ENCODE measurements at regions not wholly inside any gene's neighbourhood (a gene's known extent, or its start where the extent isn't known, plus 50 kb on each side); places are given as distances from the start of the nearest gene placed in this dataset.

GRCh38 chr9:92188969-92189781, 74.0 kb upstream of the SPTLC1 start:
- TF ChIP-seq POLR2AphosphoS5 (IDR thresholded peaks at IDR 0.05; ENCODE audit: low read depth, low read length) (no peak), TAF1 (IDR thresholded peaks at IDR 0.05; ENCODE audit: low read depth, low read length) (no peak), POLR2A (IDR thresholded peaks at IDR 0.05; ENCODE audit: low read depth, low read length) (no peak), SPI1 (IDR thresholded peaks at IDR 0.05; ENCODE audit: low read depth, low read length) (no peak), PAX5 (IDR thresholded peaks at IDR 0.05; ENCODE audit: insufficient read depth, low read length, severe bottlenecking) (no peak)
